GM19438 (cell line): ENCODE measurements at regions not wholly inside any gene's neighbourhood (a gene's known extent, or its start where the extent isn't known, plus 50 kb on each side); places are given as distances from the start of the nearest gene placed in this dataset.
"Not testable (repeated sequence)": the region's sequence is repeated elsewhere in the genome, so short reads cannot be mapped to it uniquely, and the experiment has no call there.

Experiments used
- ATAC-seq: cut with Tn5 transposase; IDR thresholded peaks from one replicate; pipeline ENCODE4 v1.9.1; 2021; ENCODE audit warnings: low read depth; ENCODE audit not compliant: unreplicated experiment

DNA sequence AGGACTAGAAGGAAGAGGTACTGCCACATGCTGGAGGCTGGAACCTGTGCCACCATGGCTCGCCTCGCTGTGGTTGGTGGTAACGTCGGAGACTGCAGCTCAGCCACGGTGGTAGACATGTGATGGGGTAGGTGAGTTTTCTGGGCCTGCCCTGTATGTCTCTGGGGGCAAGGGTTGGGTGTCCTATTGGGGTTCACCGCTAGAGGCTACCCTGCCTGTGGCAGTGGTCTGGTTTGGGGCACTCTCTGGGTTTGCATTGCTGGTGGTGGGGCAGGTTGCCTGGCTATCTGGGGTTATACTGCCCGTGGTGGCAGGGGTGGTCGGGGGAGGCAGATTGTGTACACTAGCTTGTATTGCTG lies 79.3 kb upstream of the KCNJ18 start:
- no peak for ATAC-seq

DNA sequence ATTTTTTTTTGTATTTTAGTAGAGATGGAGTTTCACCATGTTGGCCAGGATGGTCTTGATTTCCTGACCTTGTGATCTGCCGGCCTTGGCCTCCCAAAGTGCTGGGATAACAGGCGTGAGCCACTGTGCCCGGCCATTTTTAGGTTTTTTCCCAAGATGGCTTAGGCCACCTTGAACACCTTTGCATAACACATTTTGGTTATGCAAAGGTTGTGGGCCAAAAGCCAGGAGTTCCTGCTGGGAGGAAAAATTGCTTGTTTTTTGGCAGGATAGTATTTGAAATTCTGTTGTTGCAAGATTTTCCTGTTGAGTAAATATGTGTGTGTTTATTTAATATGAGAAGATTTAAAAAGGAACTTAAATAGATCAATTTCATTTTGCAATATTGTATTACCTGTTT lies 65.3 kb upstream of the KCNJ18 start:
- ATAC-seq, result not testable (repeated sequence)
